ENCODE measurements at regions not wholly inside any gene's neighbourhood (a gene's known extent, or its start where the extent isn't known, plus 50 kb on each side); places are given as distances from the start of the nearest gene placed in this dataset.

GRCh38 chrX:97700547-97700946 is 816.8 kb downstream of the RPA4 start:
- no TSS peak for BruUV-seq (replicated peaks)
- dilution Hi-C loops (cut with MboI; ENCODE audit: extremely low pct_ligation_motif_present, low sequenced_read_pairs) (no loop called here), intact Hi-C loops (cut with micrococcal nuclease) (no loop called here)
- Histone ChIP-seq H3K9ac (replicated peaks; ENCODE audit: extremely low read depth, insufficient read depth, low read length) (no peak overlapping the region), H3K4me2 (ENCODE audit: insufficient read depth, low read length) (no peak overlapping the region), H3K36me3 (ENCODE audit: control insufficient read depth in 2 of 2, extremely low read depth in 1 of 2, insufficient read depth in 2 of 2, low read length in 2 of 2) (no peaks in the 10 kb centered on the region), H3K27ac (ENCODE audit: insufficient read depth, low read depth, low read length) (no peak overlapping the region), H3K9me1 (replicated peaks; ENCODE audit: control insufficient read depth, extremely low read depth, insufficient read depth, low read length) (no peaks in the 10 kb centered on the region), H3K4me1 (ENCODE audit: control insufficient read depth, extremely low read depth, insufficient read depth, low read length) (no peaks in the 10 kb centered on the region), H4K20me1 (replicated peaks; ENCODE audit: control insufficient read depth, extremely low read depth, insufficient read depth, low read length) (no peaks in the 10 kb centered on the region), H3K79me2 (ENCODE audit: control insufficient read depth, insufficient read depth, low read length) (no peaks in the 10 kb centered on the region), H3K27me3 (ENCODE audit: control insufficient read depth in 2 of 2, insufficient read depth in 2 of 2, low read length in 2 of 2) (no peaks in the 10 kb centered on the region), H2AFZ (ENCODE audit: low read depth, low read length) (no peak overlapping the region), H3K4me3 (replicated peaks in 1 of 3; ENCODE audit: insufficient read depth in 1 of 3, low read depth in 1 of 3, low read length in 3 of 3) (no peak overlapping the region), H3K9me3 (replicated peaks; ENCODE audit: control insufficient read depth, insufficient read depth, low read length) (no peaks in the 10 kb centered on the region)
- ChIA-PET POLR2A (no interaction called here), CTCF (no interaction called here)
- FAIRE-seq = no peak
- DNase-seq (ENCODE audit: low read depth, low spot score) = no peak
- TF ChIP-seq EZH2 (IDR thresholded peaks at IDR 0.05; ENCODE audit: borderline replicate concordance, low read depth, low read length, severe bottlenecking) (no peak), POLR2A (IDR thresholded peaks at IDR 0.05; ENCODE audit: low read depth, low read length) (no peak), CTCF (IDR thresholded peaks at IDR 0.05; ENCODE audit: extremely low read depth in 1 of 2, insufficient read depth in 1 of 2, low read depth in 1 of 2, low read length in 2 of 2) (no peak), GATA2 (IDR thresholded peaks at IDR 0.05; ENCODE audit: insufficient read depth, insufficient read length, low read depth, low read length) (no peak), MYC (IDR thresholded peaks at IDR 0.05; ENCODE audit: low read depth, low read length) (no peak), MAX (IDR thresholded peaks at IDR 0.05; ENCODE audit: insufficient read depth, insufficient read length) (no peak), JUN (IDR thresholded peaks at IDR 0.05; ENCODE audit: borderline replicate concordance, insufficient read depth, insufficient read length, low read depth) (no peak), POLR2AphosphoS5 (IDR thresholded peaks at IDR 0.05; ENCODE audit: insufficient read depth, low read depth, low read length) (no peak)
